ENCODE measurements at regions not wholly inside any gene's neighbourhood (a gene's known extent, or its start where the extent isn't known, plus 50 kb on each side); places are given as distances from the start of the nearest gene placed in this dataset.

- TF ChIP-seq CTCF (IDR thresholded peaks at IDR 0.05) (no peak), POLR2A (IDR thresholded peaks at IDR 0.05; ENCODE audit: low read depth) (no peak), POLR2AphosphoS5 (IDR thresholded peaks at IDR 0.05) (no peak), EP300 (IDR thresholded peaks at IDR 0.05) (no peak)
Observed at GRCh38 chr4:167779864-167780263, 312.5 kb upstream of the ANXA10 start.
